Naive thymus-derived CD4-positive, alpha-beta T cell (primary cell): ENCODE measurements at regions not wholly inside any gene's neighbourhood (a gene's known extent, or its start where the extent isn't known, plus 50 kb on each side); places are given as distances from the start of the nearest gene placed in this dataset.

Experiments used
- ATAC-seq: fragments of 150-1000 bp; cut with Tn5 transposase; 2 replicates; pipeline ENCODE4 v1.10.0; 2021; ENCODE audit warnings: mild to moderate bottlenecking, moderate library complexity
- CTCF ChIA-PET: fragments of 350-600 bp; sonication (Branson Sonifier 250); formaldehyde crosslinking; loops from one replicate; lab custom pipeline; 2021; ENCODE audit warnings: antibody characterized with exemption; lab: Charles Lee
- POLR2A ChIA-PET: fragments of 350-600 bp; sonication (Branson Sonifier 250); formaldehyde crosslinking; loops from one replicate; lab custom pipeline; 2021; ENCODE audit warnings: antibody characterized with exemption, inconsistent platforms; lab: Charles Lee
- DNase-seq, 9 donors: peaks; one replicate each; pipeline versions ENCODE4 v3.0.0 to v3.0.0-alpha.2; 2020 to 2022; ENCODE audit warnings: mixed read lengths in 1 of 9
- H3K27ac ChIP-seq: one replicate; pipeline ENCODE4 v1.7.0; 2013; ENCODE audit warnings: mild to moderate bottlenecking, low read depth, low read length, moderate library complexity
- H3K27me3 ChIP-seq, 2 donors: one replicate each; pipeline ENCODE4 v1.7.0; 2013; ENCODE audit warnings: low read length in 2 of 2, mild to moderate bottlenecking in 2 of 2, moderate library complexity in 2 of 2; ENCODE audit not compliant: control insufficient read depth in 2 of 2, insufficient read depth in 2 of 2
- H3K36me3 ChIP-seq, 3 experiments: 1 replicate in 2 of 3; 2 replicates in 1 of 3; pipeline ENCODE4 v1.7.0; 2013; ENCODE audit warnings: low read length in 3 of 3, mild to moderate bottlenecking in 3 of 3, moderate library complexity in 1 of 3; ENCODE audit not compliant: insufficient read depth in 3 of 3, control insufficient read depth in 2 of 3
- H3K4me1 ChIP-seq, 2 donors: one replicate each; pipeline ENCODE4 v1.7.0; 2013; ENCODE audit warnings: low read length in 2 of 2, mild to moderate bottlenecking in 2 of 2, moderate library complexity in 1 of 2; ENCODE audit not compliant: control insufficient read depth in 2 of 2, insufficient read depth in 2 of 2
- H3K4me3 ChIP-seq: 2 replicates; pipeline ENCODE4 v1.7.0; 2013; ENCODE audit warnings: mild to moderate bottlenecking, low read length
- H3K9me3 ChIP-seq, 3 experiments: 1 replicate in 2 of 3; 2 replicates in 1 of 3; pipeline ENCODE4 v1.7.0; 2013; ENCODE audit warnings: low read length in 3 of 3; ENCODE audit not compliant: control insufficient read depth in 2 of 3
- H3K27ac Mint-ChIP-seq, 9 donors: one replicate each; pipeline ENCODE4 v1.8.0; 2020 to 2022; ENCODE audit warnings: mixed read lengths in 9 of 9, mild to moderate bottlenecking in 8 of 9, moderate library complexity in 5 of 9, inconsistent platforms in 2 of 9
- H3K27me3 Mint-ChIP-seq, 5 donors: one replicate each; pipeline ENCODE4 v1.8.0; 2021 to 2022; ENCODE audit warnings: mixed read lengths in 5 of 5, mild to moderate bottlenecking in 1 of 5
- H3K36me3 Mint-ChIP-seq, 5 donors: one replicate each; pipeline ENCODE4 v1.8.0; 2020 to 2022; ENCODE audit warnings: mixed read lengths in 5 of 5, mild to moderate bottlenecking in 3 of 5, inconsistent platforms in 1 of 5
- H3K4me1 Mint-ChIP-seq, 7 donors: one replicate each; pipeline ENCODE4 v1.8.0; 2020 to 2022; ENCODE audit warnings: mixed read lengths in 7 of 7, mild to moderate bottlenecking in 3 of 7, inconsistent platforms in 1 of 7
- H3K4me3 Mint-ChIP-seq, 10 donors: one replicate each; pipeline ENCODE4 v1.8.0; 2020 to 2022; ENCODE audit warnings: mild to moderate bottlenecking in 10 of 10, mixed read lengths in 10 of 10, moderate library complexity in 6 of 10, inconsistent platforms in 2 of 10
- H3K9me3 Mint-ChIP-seq, 11 donors: one replicate each; pipeline ENCODE4 v1.8.0; 2020 to 2022; ENCODE audit warnings: mixed read lengths in 11 of 11, mild to moderate bottlenecking in 4 of 11, inconsistent platforms in 1 of 11, moderate library complexity in 1 of 11
- intact Hi-C, 2 donors: fragments of 100-400 bp; cut with micrococcal nuclease; formaldehyde crosslinking; loops; one replicate each; pipeline ENCODE4 v1.15.1; 2023

DNA sequence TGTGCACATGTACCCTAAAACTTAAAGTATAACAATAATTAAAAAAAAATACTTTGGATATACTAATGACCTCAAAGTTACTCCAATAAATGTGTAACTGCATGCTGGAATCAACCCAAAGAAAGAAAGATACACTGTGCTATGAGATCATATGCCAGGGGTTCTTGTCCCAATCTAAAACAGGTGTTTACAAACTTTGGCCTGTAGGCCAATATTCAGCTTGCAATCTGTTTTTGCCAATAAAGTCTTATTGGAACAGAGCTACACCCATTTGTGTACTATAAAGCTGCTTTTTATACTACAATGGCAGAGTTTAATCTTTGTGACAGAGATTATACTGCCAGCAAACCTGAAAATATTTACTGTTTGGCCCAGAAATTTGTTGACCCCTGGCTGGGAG is 138.8 kb upstream of the AFF2 start:
- Mint-ChIP-seq H3K4me1 (peaks cover 0 to 9% (median 0%) of the 10 kb centered on the region in 7 donors), H3K4me3 (no peak overlapping the region), H3K36me3 (peaks cover 0 to 3% (median 0%) of the 10 kb centered on the region in 5 donors), H3K9me3 (no peaks in the 10 kb centered on the region), H3K27ac (no peak overlapping the region), H3K27me3 (no peaks in the 10 kb centered on the region)
- Histone ChIP-seq H3K9me3 (no peaks in the 10 kb centered on the region), H3K36me3 (no peaks in the 10 kb centered on the region), H3K27me3 (no peaks in the 10 kb centered on the region), H3K27ac (no peak overlapping the region), H3K4me1 (no peaks in the 10 kb centered on the region), H3K4me3 (no peak overlapping the region)
- ChIA-PET CTCF (interaction anchor here (0.7 kb wide), 1 partner anchor 1537 kb away, joined by 3 read pairs; no protein-coding TSS in a partner anchor), POLR2A (no interaction called here)
- intact Hi-C loops: no loop called here
- DNase-seq (no peak), ATAC-seq (no peak)

DNA sequence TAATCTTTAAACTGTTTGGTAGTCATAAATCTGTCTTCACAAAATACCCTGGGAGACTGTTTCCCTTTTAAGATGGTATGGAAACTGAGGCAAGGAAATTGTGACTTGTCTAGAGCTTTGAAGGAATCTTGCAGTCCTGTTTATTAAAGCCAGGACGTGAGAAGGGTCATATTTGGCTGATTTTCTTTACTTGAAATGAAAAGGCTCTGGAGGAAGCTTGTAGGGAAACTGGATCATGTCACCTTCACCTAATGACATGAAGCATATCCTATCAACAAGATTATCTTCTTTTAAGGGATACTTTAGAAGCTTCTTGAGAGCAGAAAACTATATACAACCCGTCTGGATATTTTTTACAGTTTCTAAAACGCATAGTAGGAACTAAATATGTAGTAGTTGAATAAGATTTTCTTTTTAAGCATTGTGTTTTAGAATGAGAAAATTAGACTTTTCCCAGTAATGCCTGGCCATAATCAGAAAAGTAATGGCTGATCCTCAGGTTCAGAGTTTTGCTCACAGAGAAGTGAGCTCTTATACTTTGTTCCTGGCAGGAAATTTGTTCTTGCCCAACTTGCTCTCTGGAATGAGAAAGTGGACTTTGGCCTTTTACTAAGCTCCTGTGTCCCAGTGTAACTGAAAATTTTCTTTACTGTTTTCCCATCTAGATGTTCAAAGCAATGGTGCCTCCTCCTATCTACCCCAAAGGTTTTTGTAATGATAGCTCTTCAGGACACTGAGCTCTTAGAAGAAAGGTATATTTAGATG is 136.8 kb upstream of the AFF2 start:
- no peaks in the 10 kb centered on the region for H3K27me3 Mint-ChIP-seq
- POLR2A ChIA-PET: no interaction called here
- peaks cover 0 to 6% (median 0%) of the 10 kb centered on the region in 7 donors for H3K4me1 Mint-ChIP-seq
- CTCF ChIA-PET: no interaction called here
- no peak overlapping the region for H3K4me3 ChIP-seq
- H3K36me3 Mint-ChIP-seq: no peaks in the 10 kb centered on the region
- no peak overlapping the region for H3K27ac Mint-ChIP-seq
- H3K27ac ChIP-seq: no peak overlapping the region
- DNase-seq (no peak), ATAC-seq (no peak)
- no peaks in the 10 kb centered on the region for H3K27me3 ChIP-seq
- H3K9me3 Mint-ChIP-seq: peaks cover 0 to 2% (median 0%) of the 10 kb centered on the region in 11 donors
- no peak overlapping the region for H3K4me3 Mint-ChIP-seq
- no peaks in the 10 kb centered on the region for H3K4me1 ChIP-seq
- intact Hi-C loops: no loop called here
- H3K36me3 ChIP-seq: no peaks in the 10 kb centered on the region
- no peaks in the 10 kb centered on the region for H3K9me3 ChIP-seq

DNA sequence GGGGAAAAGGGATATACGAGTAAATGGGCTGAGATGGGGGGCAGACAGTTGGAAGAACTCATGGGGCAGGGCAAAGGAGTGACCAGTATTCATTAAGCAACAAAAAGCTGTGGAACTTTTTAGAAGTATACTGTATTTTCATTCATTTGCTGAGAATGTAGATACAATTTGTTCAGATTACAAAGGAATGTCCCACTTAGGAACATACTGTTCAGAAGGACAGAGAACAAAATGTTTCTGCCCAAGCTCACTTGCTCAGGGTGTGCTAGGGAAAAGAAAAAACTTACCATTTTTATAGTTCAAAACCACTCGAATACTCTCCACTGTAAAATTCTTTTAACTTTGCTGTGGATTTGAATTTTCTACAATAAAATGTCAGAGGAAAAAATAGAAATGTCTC is 135.2 kb upstream of the AFF2 start:
- CTCF ChIA-PET: interaction anchor here (0.7 kb wide), 1 partner anchor 69 kb away, joined by 3 read pairs; no protein-coding TSS in a partner anchor

DNA sequence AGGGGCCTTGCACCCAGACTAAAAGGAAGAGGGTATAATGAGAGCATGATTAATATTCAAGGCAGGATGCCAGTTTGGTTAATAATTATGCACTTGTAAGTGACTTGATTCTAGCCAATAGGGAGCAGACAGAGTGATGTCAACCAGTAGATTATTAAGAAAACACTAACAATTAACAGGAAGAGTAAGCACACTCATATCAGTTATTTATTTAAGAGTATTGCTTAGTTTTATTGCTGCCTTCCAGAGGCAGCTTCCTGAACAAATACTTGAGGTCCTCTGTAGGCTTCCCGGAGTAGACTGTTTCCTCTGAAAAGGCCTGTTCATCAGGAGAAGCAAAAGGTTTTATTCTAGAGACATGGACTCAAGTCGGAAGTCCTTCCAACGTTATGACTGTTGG is 129.1 kb upstream of the AFF2 start:
- peaks cover 0 to 14% (median 6%) of the 10 kb centered on the region in 7 donors for H3K4me1 Mint-ChIP-seq
- H3K4me1 ChIP-seq: no peaks in the 10 kb centered on the region
- H3K36me3 Mint-ChIP-seq: peaks cover 0 to 8% (median 0%) of the 10 kb centered on the region in 5 donors
- no peak overlapping the region for H3K4me3 Mint-ChIP-seq
- CTCF ChIA-PET: no interaction called here
- no peak overlapping the region for H3K27ac ChIP-seq
- H3K27me3 Mint-ChIP-seq: no peaks in the 10 kb centered on the region
- no peaks in the 10 kb centered on the region for H3K27me3 ChIP-seq
- H3K9me3 Mint-ChIP-seq: peaks cover 0 to 10% (median 2%) of the 10 kb centered on the region in 11 donors
- no peak for DNase-seq
- no peaks in the 10 kb centered on the region for H3K9me3 ChIP-seq
- no peaks in the 10 kb centered on the region for H3K36me3 ChIP-seq
- ATAC-seq: no peak
- intact Hi-C loops: no loop called here
- no peak overlapping the region for H3K4me3 ChIP-seq
- POLR2A ChIA-PET: interaction anchor here (0.6 kb wide), 1 partner anchor 20 kb away, joined by 4 read pairs; no protein-coding TSS in a partner anchor
- no peak overlapping the region for H3K27ac Mint-ChIP-seq

More for the DNA sequence above, 135.2 kb upstream of the AFF2 start:
- Histone ChIP-seq H3K27me3 (no peaks in the 10 kb centered on the region), H3K4me1 (no peaks in the 10 kb centered on the region), H3K9me3 (no peaks in the 10 kb centered on the region), H3K27ac (no peak overlapping the region), H3K4me3 (no peak overlapping the region), H3K36me3 (no peaks in the 10 kb centered on the region)
- POLR2A ChIA-PET: no interaction called here
- Mint-ChIP-seq H3K4me1 (peaks cover 0 to 6% (median 0%) of the 10 kb centered on the region in 7 donors), H3K9me3 (peaks cover 0 to 2% (median 0%) of the 10 kb centered on the region in 11 donors), H3K27ac (no peak overlapping the region), H3K27me3 (no peaks in the 10 kb centered on the region), H3K4me3 (no peak overlapping the region), H3K36me3 (no peaks in the 10 kb centered on the region)
- ATAC-seq (no peak), DNase-seq (no peak)
- intact Hi-C loops: no loop called here

DNA sequence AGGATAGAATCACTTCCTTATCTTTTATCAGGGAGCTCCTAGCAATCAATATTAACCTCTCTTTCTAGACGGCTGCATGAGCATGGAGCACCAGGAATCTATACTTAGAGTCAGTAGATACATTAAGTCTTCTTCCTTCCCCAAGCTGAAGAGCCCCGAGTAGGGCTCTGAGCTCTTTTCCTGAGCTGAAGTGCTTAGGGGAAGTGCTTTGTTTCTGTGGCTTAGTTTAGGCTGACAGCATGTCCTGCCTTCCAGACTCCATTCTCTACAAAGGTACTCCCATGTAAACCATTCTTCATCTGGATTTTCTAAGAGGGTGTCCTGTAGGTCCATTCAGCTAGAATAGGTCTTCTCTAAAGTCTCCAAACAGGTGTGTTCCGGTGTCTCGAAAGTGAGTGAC is 127.5 kb upstream of the AFF2 start:
- DNase-seq (no peak), ATAC-seq (no peak)
- peaks cover 0 to 13% (median 4%) of the 10 kb centered on the region in 11 donors for H3K9me3 Mint-ChIP-seq
- no peak overlapping the region for H3K27ac Mint-ChIP-seq
- H3K36me3 Mint-ChIP-seq: peaks cover 0 to 8% (median 0%) of the 10 kb centered on the region in 5 donors
- Histone ChIP-seq H3K27me3 (no peaks in the 10 kb centered on the region), H3K9me3 (no peaks in the 10 kb centered on the region), H3K27ac (no peak overlapping the region), H3K36me3 (no peaks in the 10 kb centered on the region), H3K4me3 (no peak overlapping the region), H3K4me1 (no peaks in the 10 kb centered on the region)
- H3K27me3 Mint-ChIP-seq: no peaks in the 10 kb centered on the region
- ChIA-PET POLR2A (no interaction called here), CTCF (no interaction called here)
- H3K4me3 Mint-ChIP-seq: no peak overlapping the region
- peaks cover 0 to 14% (median 6%) of the 10 kb centered on the region in 7 donors for H3K4me1 Mint-ChIP-seq
- intact Hi-C loops: no loop called here

DNA sequence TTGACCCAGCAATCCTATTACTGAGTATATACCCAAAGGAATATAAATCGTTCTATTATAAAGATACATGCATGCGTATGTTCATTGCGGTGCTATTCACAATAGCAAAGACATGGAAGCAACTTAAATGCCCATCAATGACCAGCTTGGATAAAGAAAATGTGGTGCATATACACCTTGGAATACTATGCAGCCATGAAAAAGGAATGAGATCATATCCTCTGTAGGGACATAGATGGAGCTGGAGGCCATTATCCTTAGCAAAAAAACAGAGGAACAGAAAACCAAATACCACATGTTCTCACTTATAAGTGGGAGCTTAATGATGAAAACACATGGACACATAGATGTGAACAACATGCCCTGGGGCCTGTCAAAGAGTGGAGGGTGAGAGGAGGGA is 124.1 kb upstream of the AFF2 start:
- no peaks in the 10 kb centered on the region for H3K27me3 Mint-ChIP-seq
- ChIA-PET POLR2A (no interaction called here), CTCF (no interaction called here)
- no peak overlapping the region for H3K4me3 Mint-ChIP-seq
- peak overlapping the region in 1 of 9 donors; percentile 0 for H3K27ac Mint-ChIP-seq
- H3K4me1 Mint-ChIP-seq: peaks cover 10 to 34% (median 24%) of the 10 kb centered on the region in 7 donors
- DNase-seq (no peak), ATAC-seq (no peak)
- intact Hi-C loops: no loop called here
- H3K36me3 Mint-ChIP-seq: peaks cover 0 to 11% (median 0%) of the 10 kb centered on the region in 5 donors
- H3K9me3 Mint-ChIP-seq: peaks cover 0 to 13% (median 4%) of the 10 kb centered on the region in 11 donors
- peaks cover 0 to 12% of the 10 kb centered on the region in 2 donors for H3K4me1 ChIP-seq
- H3K36me3 ChIP-seq: no peaks in the 10 kb centered on the region
- no peaks in the 10 kb centered on the region for H3K9me3 ChIP-seq
- H3K27me3 ChIP-seq: no peaks in the 10 kb centered on the region
- no peak overlapping the region for H3K27ac ChIP-seq
- no peak overlapping the region for H3K4me3 ChIP-seq
